GM18868 (cell line): ENCODE measurements at regions not wholly inside any gene's neighbourhood (a gene's known extent, or its start where the extent isn't known, plus 50 kb on each side); places are given as distances from the start of the nearest gene placed in this dataset.
"Not testable (repeated sequence)": the region's sequence is repeated elsewhere in the genome, so short reads cannot be mapped to it uniquely, and the experiment has no call there.

Experiments used
- ATAC-seq: cut with Tn5 transposase; IDR thresholded peaks from one replicate; pipeline ENCODE4 v1.9.1; 2021; ENCODE audit warnings: mild to moderate bottlenecking, moderate library complexity; ENCODE audit not compliant: unreplicated experiment

- no peak for ATAC-seq
Observed at GRCh38 chrX:66915893-66916292, 277.0 kb upstream of the EDA2R start.

GRCh38 chrX:66914080-66914479, 275.2 kb upstream of the EDA2R start:
- ATAC-seq: peak; percentile 59

GRCh38 chrX:66912417-66912816, 273.5 kb upstream of the EDA2R start:
- no peak for ATAC-seq

- no peak for ATAC-seq
Observed at GRCh38 chrX:66902081-66902480, 263.2 kb upstream of the EDA2R start.

GRCh38 chrX:66900886-66901285, 262.0 kb upstream of the EDA2R start:
- no peak for ATAC-seq

GRCh38 chrX:66892004-66892403, 253.1 kb upstream of the EDA2R start:
- no peak for ATAC-seq

GRCh38 chrX:66889418-66889817, 250.5 kb upstream of the EDA2R start:
- no peak for ATAC-seq

GRCh38 chrX:66882101-66882500, 243.2 kb upstream of the EDA2R start:
- no peak for ATAC-seq

- ATAC-seq: no peak
Observed at GRCh38 chrX:66876776-66877175, 237.9 kb upstream of the EDA2R start.

GRCh38 chrX:66872771-66873170, 233.9 kb upstream of the EDA2R start:
- no peak for ATAC-seq

GRCh38 chrX:66863721-66864120, 224.8 kb upstream of the EDA2R start:
- ATAC-seq: no peak

GRCh38 chrX:66833426-66833825, 194.5 kb upstream of the EDA2R start:
- peak; percentile 100 for ATAC-seq

- no peak for ATAC-seq
Observed at GRCh38 chrX:66815227-66815626, 176.3 kb upstream of the EDA2R start.

- ATAC-seq: not testable (repeated sequence)
Observed at GRCh38 chrX:66794514-66794913, 155.6 kb upstream of the EDA2R start.

- no peak for ATAC-seq
Observed at GRCh38 chrX:66766318-66766717, 127.4 kb upstream of the EDA2R start.

GRCh38 chrX:66760651-66761050, 121.8 kb upstream of the EDA2R start:
- ATAC-seq: no peak

GRCh38 chrX:66756717-66757116, 117.8 kb upstream of the EDA2R start:
- peak; percentile 71 for ATAC-seq

- ATAC-seq: no peak
Observed at GRCh38 chrX:66751136-66751782, 112.4 kb upstream of the EDA2R start.

- ATAC-seq: not testable (repeated sequence)
Observed at GRCh38 chrX:66744519-66744918, 105.6 kb upstream of the EDA2R start.

- ATAC-seq: peak; percentile 76
Observed at GRCh38 chrX:66731398-66731797, 92.5 kb upstream of the EDA2R start.

- ATAC-seq: peak; percentile 74
Observed at GRCh38 chrX:66728818-66729271, 90.0 kb upstream of the EDA2R start.

GRCh38 chrX:66717926-66718325, 79.0 kb upstream of the EDA2R start:
- no peak for ATAC-seq
